BLaER1 treated with 17β-estradiol and CSF1 and Interleukin-3, amounts not matched to agents 10 nM and 100 nM (cell line): ENCODE measurements at regions not wholly inside any gene's neighbourhood (a gene's known extent, or its start where the extent isn't known, plus 50 kb on each side); places are given as distances from the start of the nearest gene placed in this dataset.
"Not testable (repeated sequence)": the region's sequence is repeated elsewhere in the genome, so short reads cannot be mapped to it uniquely, and the experiment has no call there.

Source experiments
- H3K27ac ChIP-seq, 11 experiments: shearing (Covaris generic); formaldehyde crosslinking; 2 replicates each; pipeline ENCODE4 v1.8.1; 2022
- H3K27me3 ChIP-seq, 11 experiments: shearing (Covaris generic); formaldehyde crosslinking; 2 replicates each; pipeline ENCODE4 v1.8.1; 2022
- H3K36me3 ChIP-seq, 11 experiments: shearing (Covaris generic); formaldehyde crosslinking; 2 replicates each; pipeline ENCODE4 v1.8.1; 2022
- H3K4me1 ChIP-seq, 10 experiments: shearing (Covaris generic); formaldehyde crosslinking; 2 replicates each; pipeline ENCODE4 v1.8.1; 2022
- H3K4me2 ChIP-seq, 11 experiments: shearing (Covaris generic); formaldehyde crosslinking; 2 replicates each; pipeline ENCODE4 v1.8.1; 2022
- H3K4me3 ChIP-seq, 10 experiments: shearing (Covaris generic); formaldehyde crosslinking; 2 replicates each; pipeline ENCODE4 v1.8.1; 2022
- H3K9ac ChIP-seq, 11 experiments: shearing (Covaris generic); formaldehyde crosslinking; 2 replicates each; pipeline ENCODE4 v1.8.1; 2022
- H3K9me3 ChIP-seq, 11 experiments: shearing (Covaris generic); formaldehyde crosslinking; replicated peaks in 1 of 11; 2 replicates each; pipeline ENCODE4 v1.8.1; 2022
- H4K20me1 ChIP-seq, 11 experiments: shearing (Covaris generic); formaldehyde crosslinking; 2 replicates each; pipeline ENCODE4 v1.8.1; 2022
- Cebpa-rat ChIP-seq, 11 experiments: shearing (Covaris generic); IDR thresholded peaks; 2 replicates each; pipeline ENCODE4 v1.8.1; 2022

GRCh38 chr1:181178241-181178879 lies 89.9 kb downstream of the IER5 start:
- Histone ChIP-seq H3K9me3 (peaks cover 0 to 7% (median 3%) of the 10 kb centered on the region in 11 experiments; a peak in 13 of 22 replicates), H3K36me3 (no peaks in the 10 kb centered on the region), H3K27me3 (no peaks in the 10 kb centered on the region), H3K4me3 (no peak overlapping the region), H3K4me2 (no peak overlapping the region), H3K9ac (no peak overlapping the region), H4K20me1 (no peaks in the 10 kb centered on the region), H3K4me1 (peaks cover 16 to 22% (median 19%) of the 10 kb centered on the region in 10 experiments), H3K27ac (no peak overlapping the region)
- no peak for TF ChIP-seq Cebpa-rat (IDR thresholded peaks at IDR 0.05)

DNA sequence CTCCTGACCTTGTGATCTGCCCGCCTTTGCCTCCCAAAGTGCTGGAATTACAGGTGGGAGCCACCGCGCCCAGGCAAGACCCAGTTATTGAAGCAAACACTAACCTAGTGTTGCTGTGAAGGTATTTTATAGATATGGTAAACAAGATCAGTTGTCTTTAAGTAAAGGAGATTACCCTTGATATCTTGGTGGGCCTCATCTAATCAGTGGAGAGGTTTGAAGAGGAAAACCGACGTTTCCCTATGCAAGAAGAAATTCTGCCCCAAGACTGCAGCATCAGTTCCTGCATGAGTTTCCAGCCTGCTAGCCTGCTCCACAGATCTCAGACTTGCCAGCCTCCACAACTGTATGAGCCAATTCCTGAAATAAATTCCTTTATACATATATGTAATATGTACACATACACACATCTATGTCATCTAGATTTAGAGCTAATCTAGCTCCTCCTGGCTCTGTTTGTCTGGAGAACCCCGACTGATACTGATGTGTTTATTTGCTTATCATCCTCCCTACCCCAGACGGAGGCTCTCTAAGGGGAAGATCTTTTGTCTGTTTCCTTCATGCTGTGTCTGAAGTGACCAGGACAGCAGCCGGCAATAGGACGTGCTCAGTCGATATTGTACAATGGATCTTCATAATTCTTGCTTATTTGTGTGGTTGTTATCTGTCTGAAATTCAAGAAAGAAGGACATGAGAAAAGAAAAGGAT lies 90.9 kb downstream of the IER5 start:
- Histone ChIP-seq H4K20me1 (no peaks in the 10 kb centered on the region), H3K27ac (peak overlapping the region in 5 of 11 experiments; percentile 23 to 56 (median 51); a peak in 7 of 22 replicates), H3K36me3 (no peaks in the 10 kb centered on the region), H3K4me1 (peaks cover 16 to 22% (median 19%) of the 10 kb centered on the region in 10 experiments), H3K4me2 (peak overlapping the region; percentile 39 to 73 (median 59)), H3K9ac (peak overlapping the region in 4 of 11 experiments; percentile 29 to 47 (median 31); a peak in 6 of 22 replicates), H3K27me3 (no peaks in the 10 kb centered on the region), H3K4me3 (no peak overlapping the region), H3K9me3 (no peaks in the 10 kb centered on the region)
- TF ChIP-seq Cebpa-rat (IDR thresholded peaks at IDR 0.05) = no peak

DNA sequence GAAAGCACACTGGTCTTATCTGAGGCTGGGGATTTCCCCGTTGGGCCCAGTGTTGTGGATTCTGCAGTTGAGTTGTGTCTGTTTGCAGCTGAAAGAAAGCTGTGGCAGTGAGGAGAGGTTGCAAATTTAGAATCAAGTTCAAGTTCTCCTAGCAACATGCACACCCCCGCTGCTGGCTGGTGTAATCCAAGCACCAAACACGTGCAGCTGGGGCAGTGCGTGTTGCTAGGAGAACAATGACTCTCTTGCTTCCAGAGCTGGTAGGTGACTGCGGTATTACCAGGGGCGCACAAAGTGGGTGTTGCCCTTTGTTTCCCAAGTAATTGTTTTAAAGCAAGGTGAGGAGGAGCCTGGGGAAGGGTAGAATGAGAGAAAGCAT lies 91.5 kb downstream of the IER5 start:
- H3K27me3 ChIP-seq = no peaks in the 10 kb centered on the region
- peak overlapping the region in 5 of 11 experiments; percentile 23 to 56 (median 51); a peak in 9 of 22 replicates for H3K27ac ChIP-seq
- peak overlapping the region in 4 of 11 experiments; percentile 29 to 47 (median 31); a peak in 7 of 22 replicates for H3K9ac ChIP-seq
- no peak for TF ChIP-seq Cebpa-rat (IDR thresholded peaks at IDR 0.05)
- H3K36me3 ChIP-seq = no peaks in the 10 kb centered on the region
- H3K4me1 ChIP-seq = peaks cover 16 to 22% (median 19%) of the 10 kb centered on the region in 10 experiments
- H3K4me2 ChIP-seq = peak overlapping the region; percentile 39 to 73 (median 59)
- no peak overlapping the region for H3K4me3 ChIP-seq
- no peaks in the 10 kb centered on the region for H3K9me3 ChIP-seq
- no peaks in the 10 kb centered on the region for H4K20me1 ChIP-seq

GRCh38 chr1:181180407-181181031 lies 92.0 kb downstream of the IER5 start:
- TF ChIP-seq Cebpa-rat (IDR thresholded peaks at IDR 0.05) = no peak
- no peak overlapping the region for H3K4me3 ChIP-seq
- peak overlapping the region in 2 of 11 experiments; percentile 15 to 30; a peak in 3 of 22 replicates for H3K9ac ChIP-seq
- no peaks in the 10 kb centered on the region for H4K20me1 ChIP-seq
- H3K4me2 ChIP-seq = peak overlapping the region; percentile 39 to 73 (median 59)
- peak overlapping the region in 4 of 11 experiments; percentile 46 to 56 (median 52); a peak in 6 of 22 replicates for H3K27ac ChIP-seq
- no peaks in the 10 kb centered on the region for H3K27me3 ChIP-seq
- H3K9me3 ChIP-seq = no peaks in the 10 kb centered on the region
- no peaks in the 10 kb centered on the region for H3K36me3 ChIP-seq
- H3K4me1 ChIP-seq = peaks cover 16 to 22% (median 19%) of the 10 kb centered on the region in 10 experiments

DNA sequence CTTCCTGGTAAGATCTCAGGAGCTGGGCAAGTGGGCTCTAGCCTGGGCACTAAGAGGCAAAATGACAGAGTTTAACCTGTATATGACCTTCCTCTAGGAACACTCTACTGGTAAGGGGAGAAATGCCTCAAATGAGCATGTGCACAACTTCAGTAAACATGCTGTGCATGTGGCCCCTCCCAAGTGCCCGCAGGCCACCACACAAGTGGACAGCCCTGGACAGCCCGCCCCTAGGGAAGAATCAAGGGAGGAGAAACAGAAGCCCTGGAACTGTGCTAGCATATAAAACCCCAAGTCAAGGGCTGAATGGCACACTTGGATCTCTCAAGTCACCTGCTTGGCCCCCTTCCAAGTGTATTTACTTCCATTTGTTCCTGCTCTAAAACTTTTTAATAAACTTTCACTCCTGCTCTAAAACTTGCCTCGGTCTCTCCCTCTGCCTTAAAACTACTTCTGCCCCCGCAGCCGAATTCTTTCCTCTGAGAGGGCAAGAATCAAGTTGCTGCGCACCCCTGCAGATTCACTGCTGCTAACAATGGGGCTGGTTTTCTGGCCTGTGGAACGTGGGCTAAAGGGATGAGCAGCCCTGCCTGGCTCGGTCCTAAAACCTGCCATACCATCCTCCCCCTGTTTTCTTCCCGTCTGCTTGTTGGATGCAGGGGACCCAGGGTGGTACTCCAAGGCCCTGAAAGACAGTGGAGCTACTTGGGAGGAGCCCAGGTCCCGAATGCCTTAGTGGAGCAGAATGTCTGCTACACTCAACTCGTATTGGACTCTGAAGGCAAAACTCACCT lies 93.5 kb downstream of the IER5 start:
- no peak for TF ChIP-seq Cebpa-rat (IDR thresholded peaks at IDR 0.05)
- Histone ChIP-seq H3K9ac (no peak overlapping the region), H3K36me3 (no peaks in the 10 kb centered on the region), H4K20me1 (no peaks in the 10 kb centered on the region), H3K4me1 (peaks cover 16 to 23% (median 20%) of the 10 kb centered on the region in 10 experiments), H3K4me2 (no peak overlapping the region), H3K27me3 (no peaks in the 10 kb centered on the region), H3K9me3 (no peaks in the 10 kb centered on the region), H3K27ac (no peak overlapping the region), H3K4me3 (no peak overlapping the region)

DNA sequence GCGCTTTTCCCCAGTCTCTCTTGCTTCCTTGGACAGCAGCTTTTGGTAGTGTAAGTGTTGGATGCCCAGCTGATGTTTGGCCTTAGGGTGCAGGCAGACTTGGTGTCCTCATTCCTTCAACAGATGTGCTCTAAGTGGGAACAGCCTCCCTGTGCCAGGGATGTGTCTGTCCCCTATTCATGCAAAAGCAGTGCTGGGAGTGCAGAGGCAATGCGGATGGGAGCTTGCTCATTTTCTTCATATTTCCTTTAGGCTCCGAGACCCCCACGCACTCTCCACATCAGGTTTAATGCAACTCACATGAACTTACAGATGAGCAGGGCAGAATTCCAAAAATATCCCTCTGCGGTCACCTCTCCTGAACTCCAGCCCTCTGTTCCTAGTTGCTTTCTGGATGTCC lies 96.1 kb downstream of the IER5 start:
- no peak overlapping the region for H3K27ac ChIP-seq
- H3K36me3 ChIP-seq = no peaks in the 10 kb centered on the region
- no peaks in the 10 kb centered on the region for H4K20me1 ChIP-seq
- peaks cover 12 to 26% (median 20%) of the 10 kb centered on the region in 10 experiments for H3K4me1 ChIP-seq
- H3K9ac ChIP-seq = no peak overlapping the region
- no peak overlapping the region for H3K4me2 ChIP-seq
- H3K9me3 ChIP-seq = no peaks in the 10 kb centered on the region
- no peaks in the 10 kb centered on the region for H3K27me3 ChIP-seq
- no peak for TF ChIP-seq Cebpa-rat (IDR thresholded peaks at IDR 0.05)
- H3K4me3 ChIP-seq = no peak overlapping the region

GRCh38 chr1:181185461-181185860 lies 97.0 kb downstream of the IER5 start:
- Histone ChIP-seq H3K4me1 (peaks cover 3 to 23% (median 18%) of the 10 kb centered on the region in 10 experiments), H3K27me3 (no peaks in the 10 kb centered on the region), H4K20me1 (no peaks in the 10 kb centered on the region), H3K9ac (no peak overlapping the region), H3K9me3 (no peaks in the 10 kb centered on the region), H3K27ac (no peak overlapping the region), H3K4me3 (no peak overlapping the region), H3K4me2 (no peak overlapping the region), H3K36me3 (no peaks in the 10 kb centered on the region)
- no peak for TF ChIP-seq Cebpa-rat (IDR thresholded peaks at IDR 0.05)

GRCh38 chr1:181186133-181186532 lies 97.6 kb downstream of the IER5 start:
- not testable (repeated sequence) for H3K4me2 ChIP-seq, H3K36me3 ChIP-seq, H3K9ac ChIP-seq, H3K4me3 ChIP-seq, H3K27me3 ChIP-seq, H4K20me1 ChIP-seq, H3K27ac ChIP-seq, H3K9me3 ChIP-seq
- peaks cover 0 to 24% (median 16%) of the 10 kb centered on the region in 10 experiments; a peak in 15 of 20 replicates for H3K4me1 ChIP-seq
